AG20443 (cell line): ENCODE measurements at regions not wholly inside any gene's neighbourhood (a gene's known extent, or its start where the extent isn't known, plus 50 kb on each side); places are given as distances from the start of the nearest gene placed in this dataset.
A peak's percentile ranks its signal among the peaks of the same experiment; 100 is the strongest.

ENCODE experiments used
- DNase-seq: peaks from one replicate; pipeline ENCODE4 v3.0.0; 2012; ENCODE audit warnings: low spot score, mixed read lengths

- DNase-seq = no peak
These were observed 93.9 kb upstream of the CSF3R start for GRCh38 chr1:36576551-36577110.

GRCh38 chr1:36576118-36576517 lies 93.4 kb upstream of the CSF3R start:
- DNase-seq = peak; percentile 87

GRCh38 chr1:36573445-36573844 lies 90.7 kb upstream of the CSF3R start:
- DNase-seq = no peak

DNA sequence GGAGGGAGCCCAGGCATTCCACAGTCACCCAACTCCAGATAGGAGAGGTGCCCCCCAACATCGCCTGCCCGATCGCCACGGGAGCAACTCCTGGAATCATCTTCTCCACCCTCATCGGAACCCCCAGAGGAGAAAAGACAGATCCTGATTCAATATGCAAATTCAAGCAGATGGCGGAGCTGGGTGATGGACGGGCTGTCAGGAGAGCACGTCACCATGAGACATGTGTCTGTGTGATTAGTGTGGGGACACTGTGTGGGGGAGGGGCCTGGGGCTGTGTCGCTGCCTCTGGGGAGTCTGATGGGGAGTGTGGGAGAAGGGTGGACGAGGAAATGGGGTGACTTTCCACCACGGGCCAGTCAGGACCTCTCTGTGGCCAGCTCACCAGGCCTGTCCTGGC lies 90.2 kb upstream of the CSF3R start:
- DNase-seq = no peak

- no peak for DNase-seq
These were observed 89.5 kb upstream of the CSF3R start for GRCh38 chr1:36572142-36572715.

- DNase-seq = no peak
These were observed 88.4 kb upstream of the CSF3R start for GRCh38 chr1:36571106-36571505.

DNA sequence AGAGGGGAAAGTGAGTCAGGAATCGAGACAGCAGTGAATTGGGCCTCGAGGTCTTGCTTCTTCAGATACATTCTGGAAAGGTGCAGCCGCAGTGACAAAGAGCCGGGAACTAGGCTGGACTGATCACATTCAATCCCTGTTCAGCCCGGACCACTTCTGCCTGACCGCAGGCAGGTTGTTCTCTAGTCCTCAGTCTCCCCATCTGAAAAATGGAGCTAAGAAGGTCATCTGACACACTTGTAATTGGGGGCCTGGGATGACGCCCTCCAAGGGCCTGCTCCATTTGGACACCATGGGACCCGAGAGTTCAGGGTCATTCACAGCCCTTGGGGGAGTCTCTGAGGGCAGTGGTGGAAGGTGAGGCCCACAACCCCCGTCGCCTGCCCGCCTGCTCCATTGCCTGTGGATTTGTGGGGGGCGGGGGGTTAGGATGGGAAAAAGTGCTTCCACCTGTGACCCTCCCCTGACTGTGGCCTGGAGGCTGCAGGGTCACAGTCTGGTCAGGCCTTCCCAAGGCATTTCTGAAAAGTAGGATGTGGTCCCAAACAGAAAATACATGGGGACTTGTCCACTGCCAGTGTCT lies 87.9 kb upstream of the CSF3R start:
- DNase-seq = no peak

- no peak for DNase-seq
These were observed 87.3 kb upstream of the CSF3R start for GRCh38 chr1:36570006-36570405.

DNA sequence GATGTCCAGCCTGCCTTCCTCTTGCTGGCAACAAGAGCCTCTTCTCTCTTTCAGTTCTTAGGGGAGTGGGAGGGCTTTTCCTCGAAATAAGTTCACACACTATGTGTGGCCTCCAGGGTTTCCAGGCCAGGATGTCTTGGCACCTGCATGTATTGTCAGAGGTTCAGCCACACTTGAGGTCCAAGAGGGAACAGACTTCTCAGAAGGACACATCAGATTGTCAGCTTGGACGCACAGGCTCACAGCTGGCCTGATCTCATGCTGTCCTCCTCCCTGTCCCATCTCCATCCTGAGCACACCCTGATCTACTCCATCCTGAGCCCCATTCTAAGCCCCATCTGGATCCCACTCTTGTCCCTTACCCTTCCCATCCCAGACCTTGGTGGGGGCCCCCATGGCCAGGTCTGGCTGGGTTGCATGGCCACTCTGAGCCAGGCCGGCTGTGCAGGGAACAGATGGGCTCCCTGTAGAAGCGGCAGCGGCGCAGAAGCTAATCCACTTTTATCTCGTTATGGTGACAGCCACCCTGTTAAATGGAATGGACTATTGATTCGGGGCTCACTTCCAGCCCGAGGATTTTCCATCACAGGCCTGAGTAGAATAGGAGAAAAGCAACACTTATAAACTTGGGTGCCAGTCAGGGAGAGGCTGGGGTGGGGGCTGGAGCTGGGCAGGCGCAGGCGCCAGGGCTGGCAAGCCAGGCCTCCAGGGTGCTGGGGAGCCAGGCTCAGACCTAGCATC lies 85.1 kb upstream of the CSF3R start:
- no peak for DNase-seq

DNA sequence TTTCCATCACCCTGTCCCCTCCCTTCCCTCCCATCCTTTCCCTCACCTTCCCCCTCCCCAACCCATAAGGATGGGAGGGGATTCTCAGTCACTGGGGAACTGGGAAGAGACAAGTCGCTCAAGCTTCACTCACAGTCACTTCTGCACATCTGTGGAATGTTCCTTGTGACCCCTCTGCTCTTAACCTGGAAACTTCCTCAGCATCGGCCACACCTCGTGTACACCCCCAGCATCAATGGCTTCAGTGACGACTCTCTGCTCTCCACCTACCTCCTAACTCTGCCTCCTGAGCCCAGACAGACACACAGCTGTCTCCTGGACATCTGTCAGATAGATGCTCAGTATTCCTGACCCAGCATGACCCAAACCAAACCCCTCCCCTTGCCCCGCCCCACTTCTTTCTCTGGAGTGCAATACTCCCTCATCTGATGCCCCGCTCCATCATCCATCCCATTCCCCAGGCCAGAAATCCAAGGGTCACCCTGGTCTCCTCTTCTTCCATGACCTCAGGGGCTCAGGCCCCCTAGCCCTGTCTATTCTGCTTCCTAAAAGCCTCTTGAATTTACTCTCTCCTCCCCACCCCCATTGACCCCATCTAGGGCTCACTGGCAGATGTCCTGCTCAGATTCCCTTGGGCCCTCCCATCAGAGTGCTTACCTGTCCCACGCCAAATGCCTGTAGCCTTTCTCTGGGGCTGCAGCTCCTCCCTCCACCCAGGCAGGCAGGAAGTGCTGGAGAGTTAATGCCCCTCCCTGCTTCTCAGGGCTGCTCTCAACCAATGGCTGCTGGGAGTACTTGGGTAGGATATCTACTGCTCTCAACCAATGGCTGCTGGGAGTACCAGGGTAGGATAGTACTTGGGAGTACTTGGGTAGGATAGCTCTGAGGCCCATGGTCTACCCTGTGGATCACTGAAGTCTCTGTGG lies 83.1 kb upstream of the CSF3R start:
- no peak for DNase-seq

DNA sequence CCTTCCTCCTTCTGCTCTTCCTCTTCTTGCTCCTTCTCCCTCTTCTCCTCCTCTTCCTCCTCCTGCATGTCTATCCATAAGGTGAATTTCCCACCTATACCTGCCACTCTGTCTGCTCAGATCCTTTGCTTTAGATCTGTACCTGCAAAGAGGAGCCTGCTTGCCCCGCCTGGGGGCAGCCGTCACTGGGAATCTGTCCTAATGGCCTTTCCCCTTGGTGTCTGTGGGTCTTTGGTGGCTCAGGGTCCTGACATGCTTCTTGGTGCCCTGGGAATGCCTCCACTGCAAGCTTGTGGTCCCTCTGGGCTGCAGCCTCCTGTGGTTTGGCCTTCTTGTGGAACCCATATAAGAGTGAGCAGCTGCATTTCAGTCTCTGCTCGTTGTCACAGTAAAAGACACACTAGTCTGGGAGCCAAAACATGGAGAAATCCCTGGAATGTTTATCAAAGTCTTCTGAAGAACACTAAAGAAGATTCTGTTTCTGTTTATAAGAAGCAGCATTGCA lies 79.5 kb upstream of the CSF3R start:
- no peak for DNase-seq

DNA sequence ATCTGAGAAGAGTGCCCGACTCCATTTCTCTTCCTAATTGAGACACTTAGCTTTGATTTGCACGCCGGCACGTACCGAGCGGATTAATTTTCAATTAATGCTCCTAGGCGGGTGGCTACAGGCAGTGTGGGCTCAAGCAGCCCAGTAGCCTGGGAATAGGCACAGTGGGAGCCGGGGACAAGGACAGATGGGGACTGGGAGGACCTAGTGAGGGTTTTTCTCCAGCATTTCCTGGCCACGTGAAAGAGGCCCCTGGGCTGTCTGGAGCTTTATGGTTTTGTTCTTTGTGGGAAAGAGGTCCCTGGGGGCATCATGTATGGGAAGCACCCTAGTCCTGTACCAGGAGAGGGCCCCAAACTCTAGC lies 78.6 kb upstream of the CSF3R start:
- DNase-seq = no peak

DNA sequence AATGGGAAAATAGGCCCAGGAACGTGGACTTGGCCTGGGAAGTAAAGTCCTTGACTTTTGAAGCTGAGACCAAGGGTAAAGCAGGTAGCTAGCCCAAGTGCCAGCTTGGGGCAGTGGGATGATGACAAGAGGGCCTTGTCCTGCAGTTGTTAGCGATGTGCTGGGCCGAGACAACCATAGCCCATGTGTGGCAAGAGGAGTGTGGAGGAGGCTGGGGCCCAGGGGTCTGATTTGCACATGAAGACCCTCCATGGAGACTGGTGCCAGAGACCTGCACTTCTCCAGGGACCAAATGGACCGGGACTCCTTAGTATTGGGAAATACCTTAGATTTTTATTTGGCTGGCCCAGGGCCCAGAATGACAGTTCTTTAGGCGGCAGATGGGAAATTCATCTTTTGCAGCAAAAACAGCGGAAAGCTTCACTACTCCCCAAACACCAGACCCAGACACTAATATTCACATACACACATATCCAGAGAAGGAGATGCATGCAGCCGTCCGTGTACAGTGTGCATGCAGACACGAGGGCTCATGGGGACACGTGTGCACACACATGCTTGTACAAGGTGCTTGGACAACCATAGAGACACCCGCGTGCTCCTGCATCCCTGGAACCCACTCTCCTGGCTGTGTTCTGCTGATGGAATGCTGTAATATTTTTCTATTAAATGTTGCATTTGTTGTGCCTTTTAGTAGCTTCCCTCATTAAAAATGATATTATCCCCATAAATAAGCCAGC lies 78.1 kb upstream of the CSF3R start:
- no peak for DNase-seq

GRCh38 chr1:36560177-36560576 lies 77.5 kb upstream of the CSF3R start:
- DNase-seq = no peak

- no peak for DNase-seq
These were observed 76.3 kb upstream of the CSF3R start for GRCh38 chr1:36559061-36559460.

DNA sequence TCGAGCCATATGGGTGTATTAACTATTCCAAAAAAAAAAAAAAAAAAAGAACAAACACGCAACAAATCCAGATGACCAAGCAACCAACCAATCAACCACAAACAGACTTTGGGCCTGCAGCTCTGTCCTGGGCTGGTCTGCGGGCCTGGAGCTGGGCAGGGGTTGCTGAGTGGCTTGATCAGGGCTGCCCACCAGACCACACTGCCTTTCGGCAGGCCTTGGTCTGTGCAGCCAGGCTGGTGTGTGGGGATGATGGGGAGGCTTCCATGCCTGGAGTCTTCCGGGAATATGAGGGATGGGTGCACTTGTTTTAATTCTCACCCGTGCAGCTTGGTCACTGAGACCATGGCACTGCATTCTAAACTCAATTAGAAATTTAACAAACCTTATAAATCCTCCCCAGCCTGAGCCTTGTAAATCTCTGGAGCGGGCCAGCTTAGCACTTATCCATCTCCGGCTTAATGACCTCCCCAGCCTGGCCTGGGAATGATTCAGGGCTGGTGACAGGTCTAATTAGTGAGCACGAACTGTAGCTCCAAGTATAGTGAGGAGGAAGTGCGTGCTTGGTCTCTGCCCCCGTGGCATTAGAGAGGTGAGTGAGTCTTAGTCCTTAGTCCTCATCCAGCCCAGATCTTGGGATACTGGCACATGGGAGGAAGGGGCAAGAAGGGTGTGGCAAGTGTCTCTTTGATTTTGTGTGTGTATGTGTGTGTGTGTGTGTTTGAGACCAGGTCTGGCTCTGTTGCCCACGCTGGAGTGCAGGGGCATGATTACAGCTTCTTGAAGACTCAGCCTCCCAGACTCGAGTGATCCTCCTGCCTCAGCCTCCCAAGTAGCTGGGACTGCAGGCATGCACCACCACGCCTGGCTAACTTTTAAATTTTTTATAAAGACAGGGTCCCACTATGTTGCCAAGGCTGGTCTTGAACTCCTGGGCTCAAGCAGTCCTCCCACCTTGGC lies 74.6 kb upstream of the CSF3R start:
- DNase-seq = no peak

DNA sequence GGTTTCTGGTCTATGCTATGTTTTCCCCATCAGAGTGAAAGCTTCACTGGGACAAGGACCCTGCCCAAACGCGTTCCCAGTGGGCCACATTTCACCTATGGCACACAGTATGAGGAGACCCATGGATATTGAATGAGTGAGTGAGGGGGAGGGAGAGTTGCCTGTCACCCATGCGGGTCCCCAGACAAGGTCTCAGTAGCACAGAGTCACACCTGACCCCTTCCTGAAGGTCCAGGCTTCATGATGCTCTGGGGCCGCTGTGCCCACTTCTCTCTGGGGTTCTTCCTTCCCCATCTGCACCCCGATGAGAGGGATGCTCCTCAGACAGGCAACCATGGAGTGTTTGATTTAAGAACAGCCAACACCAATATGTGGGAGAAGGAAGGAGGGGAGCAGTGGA lies 72.3 kb upstream of the CSF3R start:
- no peak for DNase-seq

DNA sequence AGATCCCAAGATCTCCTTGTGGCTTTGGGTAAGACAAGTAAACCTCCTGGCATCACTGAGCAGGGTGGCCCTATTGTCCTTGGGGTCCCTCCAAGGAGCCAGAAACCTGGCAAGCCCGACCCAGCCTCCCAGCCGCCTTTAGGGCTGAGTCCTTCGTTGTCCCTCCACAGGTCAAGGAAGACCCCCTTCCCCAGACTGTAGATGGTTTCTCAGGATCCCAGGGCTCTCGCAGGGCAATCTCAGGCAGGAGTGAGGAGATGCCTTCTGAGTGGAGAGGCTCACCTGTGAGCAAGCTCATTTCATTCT lies 71.6 kb upstream of the CSF3R start:
- no peak for DNase-seq

GRCh38 chr1:36553591-36554322 lies 71.0 kb upstream of the CSF3R start:
- DNase-seq = peak; percentile 72
